ENCODE measurements at regions not wholly inside any gene's neighbourhood (a gene's known extent, or its start where the extent isn't known, plus 50 kb on each side); places are given as distances from the start of the nearest gene placed in this dataset.
"Not testable (repeated sequence)": the region's sequence is repeated elsewhere in the genome, so short reads cannot be mapped to it uniquely, and the experiment has no call there.

DNA sequence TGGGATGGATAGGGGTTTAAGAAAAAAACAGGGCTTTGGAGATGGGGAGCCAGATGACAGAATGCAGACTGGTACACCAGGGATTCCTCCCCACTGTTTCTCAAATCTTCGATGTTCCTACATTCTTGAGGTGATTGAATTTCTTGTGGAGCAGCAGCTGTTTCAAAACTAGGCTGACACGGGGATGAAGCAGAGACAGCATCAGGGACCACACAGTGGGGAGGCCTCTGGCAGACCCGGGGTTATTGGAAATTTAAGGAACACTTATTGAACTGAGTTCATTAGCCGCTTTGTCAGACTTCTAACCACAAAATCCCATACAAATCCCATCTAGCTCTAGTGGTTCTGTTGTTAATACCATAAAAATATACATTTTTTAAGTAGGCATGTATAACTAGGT lies 621.4 kb upstream of the GBE1 start:
- no peak for DNase-seq

DNA sequence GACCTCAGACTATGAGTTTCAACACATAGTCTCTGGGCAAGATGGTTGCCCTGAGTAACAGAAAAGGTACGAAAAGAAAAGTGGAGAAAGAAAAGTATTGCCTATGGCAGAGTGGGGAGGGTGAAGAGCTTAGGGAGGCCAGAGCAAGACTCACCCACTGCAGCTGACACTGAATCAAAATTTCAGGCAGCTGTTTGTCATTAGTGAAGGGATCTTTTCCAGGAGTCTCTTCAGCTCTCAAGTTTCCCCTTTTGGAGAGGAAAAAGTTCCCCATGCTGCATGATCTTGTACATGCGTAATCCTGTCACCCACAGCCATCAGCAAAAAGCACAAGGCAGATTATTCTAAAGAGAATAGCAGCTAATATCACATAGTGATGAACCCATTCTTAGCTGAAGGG lies 616.9 kb upstream of the GBE1 start:
- no peak for DNase-seq

DNA sequence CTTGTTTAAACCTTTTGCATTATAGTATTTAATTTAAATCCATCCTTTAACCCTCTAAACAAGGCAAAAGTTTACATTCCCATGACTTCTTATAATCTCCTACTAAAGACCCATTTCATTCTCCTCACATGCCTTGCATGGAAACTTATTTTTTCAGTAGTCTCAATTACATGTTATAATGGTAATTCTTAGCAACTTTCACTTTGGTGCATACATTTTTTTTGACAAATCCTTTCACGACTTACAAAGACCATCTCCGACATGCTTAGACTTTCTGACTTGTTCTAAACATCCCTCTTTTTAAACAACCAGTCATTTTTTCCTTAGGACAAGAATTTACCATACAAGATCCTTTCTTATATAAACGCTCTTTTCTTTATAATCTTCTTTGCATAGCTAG lies 615.4 kb upstream of the GBE1 start:
- no peak for DNase-seq

DNA sequence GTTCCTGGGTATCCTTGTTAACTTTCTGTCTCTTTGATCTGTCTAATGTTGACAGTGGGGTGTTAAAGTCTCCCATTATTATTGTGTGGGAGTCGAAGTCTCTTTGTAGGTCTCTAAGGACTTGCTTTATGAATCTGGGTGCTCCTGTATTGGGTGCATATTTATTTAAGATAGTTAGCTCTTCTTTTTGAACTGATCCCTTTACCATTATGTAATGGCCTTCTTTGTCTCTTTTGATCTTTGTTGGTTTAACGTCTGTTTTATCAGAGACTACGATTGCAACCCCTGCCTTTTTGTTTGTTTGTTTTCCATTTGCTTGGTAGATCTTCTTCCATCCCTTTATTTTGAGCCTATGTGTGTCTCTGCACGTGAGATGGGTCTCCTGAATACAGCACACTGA lies 612.4 kb upstream of the GBE1 start:
- not testable (repeated sequence) for DNase-seq

DNA sequence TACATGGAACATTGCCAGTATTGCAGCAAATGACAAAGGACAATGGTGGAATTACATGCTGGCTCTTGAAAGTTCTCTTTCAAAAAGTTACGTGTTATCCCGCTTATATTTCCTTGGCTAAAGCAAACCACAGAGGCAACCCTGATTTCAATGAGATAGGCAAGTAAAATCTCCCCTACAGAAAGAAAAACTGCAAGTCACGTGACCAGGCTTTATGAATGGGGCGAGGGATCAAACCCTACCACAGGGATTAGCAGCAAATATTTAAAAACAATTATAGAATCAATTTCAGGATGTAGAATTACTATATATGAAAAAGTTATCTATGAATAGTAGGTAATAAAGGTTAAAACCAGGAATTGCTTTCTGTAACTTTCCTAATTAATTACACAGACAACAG lies 603.4 kb upstream of the GBE1 start:
- DNase-seq = no peak

DNA sequence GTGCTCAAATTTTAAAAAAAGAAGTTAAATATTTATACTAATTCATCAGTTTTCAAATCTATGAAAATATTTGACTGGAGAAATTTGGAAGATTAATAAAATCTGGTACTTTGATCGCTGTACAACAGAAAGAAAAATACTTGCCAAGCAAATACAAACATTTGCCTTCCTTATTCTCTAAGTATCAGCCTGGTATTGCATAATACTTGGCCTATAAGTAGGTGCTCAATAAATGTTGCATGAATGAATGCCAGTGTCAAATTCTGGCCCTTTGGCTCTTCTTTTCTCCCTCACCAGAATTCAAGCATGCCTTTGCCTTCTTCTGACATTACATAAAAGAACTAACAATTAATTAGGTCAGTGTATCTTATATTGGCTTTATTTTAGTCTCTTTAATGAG lies 601.7 kb upstream of the GBE1 start:
- DNase-seq = no peak

DNA sequence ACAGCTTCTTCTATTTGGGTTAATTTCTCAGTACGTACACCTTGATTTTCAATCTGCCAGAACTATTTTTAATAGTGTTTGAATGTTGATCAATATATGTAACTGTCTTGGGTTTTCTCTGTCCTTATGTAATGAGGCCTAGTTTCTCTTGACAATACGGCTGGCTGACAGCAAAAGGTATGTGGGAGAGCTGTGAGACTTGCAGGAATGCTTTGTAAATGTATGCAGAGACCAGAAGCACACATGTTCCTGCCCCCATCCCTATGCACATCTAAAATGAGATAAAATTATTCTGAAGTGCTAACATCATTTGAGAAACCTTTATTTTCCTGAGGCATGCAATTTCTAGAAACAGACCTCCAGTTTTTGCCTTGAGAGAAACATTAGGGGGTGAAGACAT lies 593.8 kb upstream of the GBE1 start:
- no peak for DNase-seq

DNA sequence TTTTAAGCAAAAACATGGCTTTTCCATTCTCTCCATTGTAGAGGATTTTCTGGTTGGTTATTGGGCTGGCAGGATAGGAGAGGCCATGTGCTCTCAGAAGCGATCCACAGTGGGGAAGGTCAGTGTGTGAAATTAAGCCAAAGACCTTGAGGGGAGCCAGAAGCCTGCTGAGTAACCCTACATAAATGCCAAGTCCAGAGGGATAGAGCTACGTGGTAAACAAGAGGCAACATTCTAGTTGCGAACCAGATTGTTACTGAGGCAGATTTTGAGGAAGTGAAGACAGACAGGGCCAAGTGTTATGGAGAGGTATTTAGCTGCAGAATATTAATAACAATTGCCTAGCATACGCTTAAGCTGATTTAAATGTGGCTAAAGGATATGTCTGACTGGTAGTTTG lies 592.8 kb upstream of the GBE1 start:
- no peak for DNase-seq

DNA sequence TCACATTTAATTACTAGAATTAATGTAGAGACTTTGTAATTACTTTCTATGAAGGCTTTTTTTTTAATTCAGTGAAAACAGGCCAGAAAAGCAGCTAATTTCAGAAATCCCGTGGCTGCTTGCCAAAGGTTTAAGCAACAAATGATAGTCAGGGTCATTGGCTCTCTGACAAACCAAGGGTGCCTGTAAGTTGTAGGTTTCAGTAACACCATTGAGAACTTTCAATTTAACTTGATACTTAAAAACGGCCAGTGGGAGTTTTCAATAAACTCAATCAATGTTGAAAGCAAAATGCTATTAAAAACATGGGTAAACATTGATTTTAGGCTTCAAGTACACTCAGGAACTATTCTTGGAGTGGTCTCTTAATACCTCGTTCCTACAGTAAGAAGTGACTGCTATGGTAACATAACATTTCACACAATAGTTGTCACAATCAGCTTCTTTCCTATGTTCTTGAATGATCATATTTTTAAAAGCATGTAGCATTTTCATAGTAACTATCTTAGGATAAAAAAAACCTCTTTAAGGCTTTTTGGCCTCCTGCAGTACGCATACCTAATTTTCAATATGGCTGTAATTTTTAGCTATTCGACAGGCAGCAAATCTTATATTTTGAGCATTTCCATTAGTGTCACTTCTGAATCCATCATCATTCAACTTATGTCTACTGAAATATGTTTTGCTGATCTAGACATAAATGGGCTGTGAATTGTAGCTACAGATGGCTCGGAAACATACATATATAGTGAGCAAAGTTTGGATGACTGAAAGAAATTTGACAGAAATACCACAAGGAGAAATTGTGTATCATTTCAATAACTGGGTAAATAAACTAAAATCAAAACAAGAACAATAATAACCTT lies 592.1 kb upstream of the GBE1 start:
- no peak for DNase-seq

DNA sequence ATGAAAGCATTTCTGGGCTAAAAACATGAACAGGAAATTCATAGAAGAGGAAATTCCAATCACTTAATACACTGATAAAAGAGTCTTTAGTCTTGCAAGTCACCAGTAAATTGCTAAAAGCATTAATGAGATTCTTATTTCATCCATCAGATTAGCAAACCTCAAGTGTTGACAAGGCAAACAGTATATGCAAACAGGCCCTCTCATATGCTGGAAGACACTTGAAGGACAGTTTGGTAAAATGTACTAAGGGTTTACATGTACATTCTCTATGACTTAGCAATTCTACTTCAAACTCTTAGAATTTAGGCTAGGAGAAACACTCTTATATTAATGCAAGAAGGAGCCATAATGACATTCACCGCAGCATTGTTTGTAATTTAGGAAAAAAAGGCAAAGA lies 586.1 kb upstream of the GBE1 start:
- no peak for DNase-seq

DNA sequence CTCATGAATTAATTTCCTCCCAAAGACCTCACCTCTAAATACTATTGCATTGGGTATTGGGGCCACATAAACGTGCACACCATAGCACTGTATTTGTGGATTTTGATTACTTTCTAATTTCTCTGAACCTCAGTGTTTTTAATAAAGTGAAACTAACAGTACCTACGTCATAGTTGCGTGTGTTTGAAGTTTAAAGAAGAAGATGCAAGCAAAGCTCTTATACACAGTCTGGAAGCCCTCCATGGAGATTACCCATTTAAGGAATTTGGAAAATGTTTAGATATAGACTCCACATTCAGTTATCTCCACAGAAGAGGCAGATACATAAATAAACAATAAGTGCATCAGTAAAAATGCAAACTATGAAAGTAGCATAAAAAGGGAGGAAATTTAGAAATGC lies 581.1 kb upstream of the GBE1 start:
- DNase-seq = no peak

DNA sequence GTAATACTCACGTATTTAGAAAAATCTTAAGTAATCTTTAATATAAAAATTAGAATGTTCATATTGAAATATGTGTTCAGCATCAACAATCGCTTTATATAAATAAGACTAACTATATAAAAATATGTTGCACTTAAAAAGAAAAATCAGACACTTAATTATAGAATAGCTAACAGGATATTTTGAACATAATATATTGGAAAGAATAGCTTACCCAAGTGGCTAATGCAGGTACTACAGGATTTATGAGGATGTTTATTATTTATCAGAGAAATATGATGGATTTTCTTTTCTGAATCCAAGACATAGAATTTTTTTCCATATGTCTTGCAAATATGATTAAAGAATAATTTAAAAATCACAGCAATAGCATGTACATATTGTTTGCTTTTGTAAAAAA lies 567.9 kb upstream of the GBE1 start:
- peak; percentile 2 to 3 for DNase-seq

DNA sequence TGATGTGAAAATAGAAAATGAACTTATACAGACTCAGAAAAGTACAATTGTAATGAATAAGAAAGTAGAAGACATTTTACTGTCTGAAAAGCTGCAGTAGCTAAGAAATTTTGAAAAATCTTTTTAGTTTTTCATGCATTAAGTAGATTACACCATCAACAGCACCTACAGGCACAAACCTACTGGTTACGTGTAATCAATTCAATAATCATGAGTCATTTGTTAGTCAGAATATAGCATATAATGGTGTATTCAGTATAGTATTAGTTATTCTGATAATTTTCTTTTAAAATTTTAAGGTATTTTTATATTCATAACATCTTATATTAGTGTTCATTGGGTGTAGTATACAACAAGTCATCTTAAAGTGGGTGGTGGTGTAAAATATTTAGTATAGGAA lies 550.5 kb upstream of the GBE1 start:
- DNase-seq = no peak

DNA sequence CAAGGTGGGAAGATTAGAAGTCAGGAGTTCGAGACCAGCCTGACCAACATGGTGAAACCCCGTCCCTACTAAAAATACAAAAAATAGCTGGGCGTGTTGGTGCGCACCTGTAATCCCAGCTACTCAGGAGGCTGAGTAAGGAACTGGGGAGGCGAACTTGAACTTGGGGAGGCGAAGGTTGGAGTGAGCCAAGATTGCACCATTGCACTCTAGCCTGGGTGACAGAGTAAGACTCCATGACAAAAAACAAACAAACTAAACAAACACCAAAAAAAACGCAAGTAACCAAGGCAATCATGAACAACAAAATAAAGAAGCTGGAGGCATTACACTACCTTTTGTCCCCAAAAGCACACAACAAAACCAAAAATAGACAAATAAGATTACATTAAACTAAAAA lies 547.3 kb upstream of the GBE1 start:
- DNase-seq = no peak

DNA sequence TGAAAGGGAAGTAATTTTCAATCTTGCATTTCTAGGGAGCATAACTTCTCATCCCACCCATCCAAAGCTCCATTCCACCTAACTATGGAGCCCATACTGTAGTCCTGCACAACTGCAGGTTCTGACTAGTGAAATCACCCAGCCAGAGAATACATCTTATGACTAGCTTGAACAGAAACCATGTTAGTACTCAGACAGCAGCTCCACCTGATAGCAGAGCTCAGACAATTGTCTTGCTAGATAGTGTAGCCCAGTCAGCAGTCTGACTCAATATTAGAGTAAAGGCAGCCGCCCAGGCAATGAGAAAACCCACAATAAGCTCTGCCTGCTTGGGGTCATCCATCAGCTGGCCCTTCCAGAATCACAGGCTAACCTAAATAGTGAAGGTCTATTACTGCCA lies 544.7 kb upstream of the GBE1 start:
- DNase-seq = no peak

DNA sequence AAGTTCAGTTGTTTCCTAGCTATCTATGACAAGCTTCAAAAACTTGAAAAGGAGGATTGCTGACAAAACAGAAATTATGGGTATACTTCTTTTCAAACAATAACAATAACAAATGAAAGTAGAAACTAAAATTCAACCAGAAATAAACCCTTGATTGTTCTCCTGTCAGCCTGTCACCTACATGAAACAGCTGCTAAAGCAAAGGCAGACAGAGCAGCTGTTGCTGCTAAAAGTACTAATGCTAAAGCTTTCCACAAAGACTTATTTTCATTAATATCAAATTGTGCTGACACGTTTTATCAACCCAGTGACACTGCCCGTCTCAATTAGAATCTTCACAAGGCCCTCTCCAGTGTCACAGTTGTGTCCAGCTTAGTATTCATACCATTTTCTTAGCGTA lies 533.2 kb upstream of the GBE1 start:
- DNase-seq = no peak

DNA sequence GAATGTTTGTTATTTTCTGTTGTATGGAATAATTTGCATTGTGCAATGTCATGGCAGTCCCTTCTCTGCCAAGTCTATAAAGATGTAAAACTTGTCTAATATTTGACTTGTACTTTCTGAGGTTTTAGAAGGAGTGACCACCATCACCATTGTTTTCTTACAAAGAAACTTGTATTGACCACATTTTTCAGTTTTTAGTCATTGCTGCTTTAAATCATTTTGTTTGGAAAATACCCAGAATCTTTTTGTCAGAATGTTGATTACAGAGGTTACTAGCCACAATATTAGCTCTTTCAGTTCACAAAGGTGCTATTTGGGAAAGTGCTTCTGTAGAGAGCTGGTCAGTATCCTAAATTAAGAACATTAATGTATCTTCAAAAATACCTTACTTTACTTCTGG lies 532.4 kb upstream of the GBE1 start:
- DNase-seq = no peak

DNA sequence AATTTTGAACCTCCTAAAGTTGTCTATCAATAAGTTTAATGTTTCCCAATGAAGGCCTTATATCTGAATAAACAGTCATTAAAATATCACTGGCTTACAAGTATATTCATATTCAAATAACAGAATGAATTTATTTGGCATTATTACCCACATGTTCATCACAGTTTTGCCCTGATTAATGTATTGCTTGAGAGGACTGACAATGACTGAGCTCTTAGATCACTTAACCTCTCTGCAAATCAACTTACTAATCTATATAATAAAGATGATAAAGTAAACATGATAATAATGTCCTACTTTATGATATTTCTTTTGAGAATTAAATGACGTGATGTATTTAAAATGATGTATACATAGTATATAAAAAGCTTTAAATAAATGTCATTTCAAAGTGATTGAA lies 532.0 kb upstream of the GBE1 start:
- DNase-seq = no peak

DNA sequence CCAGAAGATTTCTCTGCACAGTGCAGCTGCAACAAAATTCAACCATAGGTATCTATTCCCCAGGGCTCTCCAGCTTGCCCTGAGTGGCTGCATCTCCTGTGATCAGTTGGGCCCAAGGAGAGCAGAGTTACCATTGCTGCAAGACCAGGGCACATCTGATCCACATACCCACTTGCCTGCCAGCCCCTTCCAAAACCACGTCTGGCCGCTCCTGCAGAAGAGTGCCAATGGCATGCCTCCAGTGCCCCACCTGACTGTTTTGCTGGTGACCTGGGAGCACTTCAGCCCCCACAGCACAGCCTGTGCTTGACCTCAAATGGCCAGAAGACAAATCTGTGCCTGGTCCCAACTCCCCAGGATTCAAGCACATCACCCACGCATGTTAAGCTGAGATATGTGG lies 526.1 kb upstream of the GBE1 start:
- no peak for DNase-seq

DNA sequence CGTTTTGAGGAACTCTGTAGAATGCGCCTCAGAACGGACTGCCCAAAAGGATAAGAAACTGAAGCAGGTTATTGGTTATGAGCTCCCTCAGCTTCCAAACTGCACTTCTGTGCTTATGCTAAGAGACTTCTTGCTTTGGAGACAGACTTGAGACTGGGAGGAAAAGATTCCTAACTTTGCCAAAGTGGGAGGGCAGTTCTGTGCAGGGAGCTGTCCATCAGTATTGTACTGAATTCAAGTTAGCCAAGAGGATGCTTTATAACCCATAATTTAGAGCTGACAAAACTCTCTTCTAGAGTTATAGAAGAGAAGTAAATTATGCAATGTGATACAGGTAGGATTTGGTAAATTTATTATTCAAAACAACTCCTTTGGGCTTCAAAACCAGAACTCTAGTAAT lies 519.8 kb upstream of the GBE1 start:
- DNase-seq = no peak

DNA sequence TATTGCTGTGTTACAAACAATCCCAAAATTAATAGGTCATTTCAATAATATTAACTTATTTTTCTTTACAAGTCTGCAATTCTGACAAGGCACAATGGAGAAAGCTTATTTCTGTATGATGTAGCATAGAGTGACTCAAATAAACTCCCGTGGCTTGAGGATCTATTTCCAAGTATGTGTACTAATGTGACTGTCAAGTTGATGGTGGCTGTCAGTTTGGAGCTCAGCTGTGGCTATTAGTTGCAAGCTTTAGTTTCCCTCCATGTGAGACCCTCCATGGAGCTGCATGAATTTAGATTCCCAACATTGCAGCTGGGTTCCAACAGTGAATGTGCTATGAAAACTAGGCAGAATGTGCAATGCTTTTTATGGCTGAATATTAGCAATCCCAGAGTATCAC lies 515.5 kb upstream of the GBE1 start:
- no peak for DNase-seq

DNA sequence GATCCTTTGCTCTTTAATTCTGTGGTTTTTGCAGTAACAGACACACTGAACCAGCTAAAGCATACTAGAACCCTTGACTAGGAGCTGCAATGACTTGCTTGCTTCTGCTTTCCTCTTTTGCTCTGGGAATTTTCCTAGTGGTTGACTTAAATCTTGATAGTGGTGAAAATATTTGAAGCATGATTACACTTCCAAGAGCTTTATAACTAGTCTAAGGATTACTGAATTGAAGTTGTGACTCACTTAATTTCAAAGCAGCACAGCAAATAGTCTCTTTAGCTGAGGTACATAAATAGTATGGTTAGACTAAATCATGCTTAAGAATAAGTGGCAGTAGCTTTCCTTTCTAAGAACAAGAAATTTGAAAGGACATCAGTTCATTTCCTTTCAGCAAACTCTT lies 513.5 kb upstream of the GBE1 start:
- no peak for DNase-seq

DNA sequence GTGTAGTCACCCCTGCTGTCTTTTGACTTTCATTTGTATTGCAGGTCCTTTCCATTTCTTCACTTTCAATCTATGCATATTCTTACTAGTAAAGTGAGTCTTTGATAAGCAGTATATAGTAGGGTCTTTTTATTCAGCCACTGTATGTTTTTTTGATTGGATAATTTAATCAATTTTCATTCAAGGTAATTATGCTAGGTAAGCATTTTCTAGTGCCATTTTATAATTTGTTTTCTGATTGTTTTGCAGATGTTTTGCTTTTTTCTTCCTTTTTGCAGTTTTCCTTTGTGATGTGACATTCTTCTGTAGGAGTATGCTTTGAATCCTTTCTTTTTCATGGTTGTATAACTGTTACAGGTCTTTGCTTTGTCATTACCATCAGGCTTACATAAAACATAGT lies 504.3 kb upstream of the GBE1 start:
- no peak for DNase-seq

DNA sequence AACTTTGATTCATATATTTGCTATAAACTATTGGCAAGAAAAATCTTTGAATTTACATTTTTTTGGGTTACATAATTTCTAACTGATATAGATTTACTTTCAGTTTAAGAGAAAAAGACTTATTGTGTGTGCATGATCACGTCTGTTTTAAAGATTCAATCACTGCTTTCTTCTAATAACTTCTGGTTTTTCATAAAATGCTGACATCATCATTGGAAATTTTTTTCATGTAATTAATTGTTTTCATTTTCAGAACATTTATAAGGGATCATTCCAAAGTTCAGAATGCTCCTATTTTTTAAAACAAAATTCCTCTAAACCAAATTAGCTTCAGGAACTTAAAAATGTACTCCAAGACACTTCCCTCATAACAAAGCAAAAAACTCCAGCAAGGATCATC lies 500.7 kb upstream of the GBE1 start:
- DNase-seq = no peak

DNA sequence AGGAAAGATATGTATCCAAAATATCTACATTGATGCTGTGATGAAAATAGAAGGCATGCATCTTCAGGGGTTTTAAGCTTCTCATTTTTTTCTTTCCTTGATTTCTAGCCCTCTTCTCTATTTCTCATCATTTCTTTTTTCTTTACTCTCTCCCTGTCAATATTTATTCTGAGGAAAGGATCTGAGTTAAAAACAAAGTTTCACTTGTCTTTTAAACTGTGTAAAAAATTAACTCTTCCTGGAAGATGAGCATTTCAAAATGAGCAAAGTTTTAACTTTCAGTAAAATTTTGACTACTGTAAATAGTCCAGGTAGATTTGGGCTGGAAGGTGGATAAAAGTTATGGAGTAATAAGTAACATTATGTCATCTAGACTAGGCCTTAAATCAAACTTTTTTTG lies 500.2 kb upstream of the GBE1 start:
- DNase-seq = no peak

DNA sequence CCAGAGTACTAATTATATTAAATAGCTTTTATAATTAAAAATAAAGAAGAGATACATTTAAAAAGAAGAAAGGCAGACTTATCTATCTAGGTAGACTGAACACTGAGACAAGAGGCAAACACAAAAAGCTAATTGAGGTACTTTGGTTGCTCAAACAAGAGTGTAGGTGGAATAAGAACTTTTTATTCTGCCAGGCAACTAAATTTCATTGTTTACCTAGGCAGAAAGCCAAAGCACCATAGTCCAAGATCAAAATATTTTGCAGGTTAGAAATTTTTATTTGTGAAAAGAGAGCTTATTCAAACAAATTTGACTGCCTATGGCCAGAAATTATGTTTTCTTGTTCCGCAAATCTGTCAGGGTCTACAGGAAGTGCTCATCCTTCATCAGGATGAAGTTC lies 499.6 kb upstream of the GBE1 start:
- no peak for DNase-seq

All from NCI-H526 (cell line).